Gastrocnemius medialis (tissue), 4 donors: ENCODE measurements at regions not wholly inside any gene's neighbourhood (a gene's known extent, or its start where the extent isn't known, plus 50 kb on each side); places are given as distances from the start of the nearest gene placed in this dataset.

ENCODE experiments used
- CTCF ChIP-seq, 5 experiments: fragments of 450-650 bp in 3 of 5; fragments of 200-600 bp in 2 of 5; sonication (generic) in 2 of 5; IDR thresholded peaks in 4 of 5; conservative IDR thresholded peaks in 1 of 5; 1 replicate in 4 of 5; 2 replicates in 1 of 5; pipeline ENCODE4 v1.5.1; 2016 to 2019; ENCODE audit warnings: antibody characterized with exemption in 5 of 5, mild to moderate bottlenecking in 3 of 5, moderate library complexity in 3 of 5
- POLR2A ChIP-seq, 2 donors: fragments of 450-650 bp; IDR thresholded peaks; one replicate each; pipeline ENCODE4 v1.6.1; 2017; ENCODE audit warnings: antibody characterized with exemption in 2 of 2, mild to moderate bottlenecking in 2 of 2, moderate library complexity in 2 of 2

- TF ChIP-seq CTCF (IDR thresholded peaks at IDR 0.05 in 4 of 5, conservative IDR thresholded peaks at IDR 0.05 in 1 of 5) (no peak), POLR2A (IDR thresholded peaks at IDR 0.05) (no peak)
These were observed 941.8 kb downstream of the RAPGEF2 start for GRCh38 chr4:160044693-160045092.
